HTR-8/SVneo (cell line): ENCODE measurements at regions not wholly inside any gene's neighbourhood (a gene's known extent, or its start where the extent isn't known, plus 50 kb on each side); places are given as distances from the start of the nearest gene placed in this dataset.

ENCODE experiments used
- DNase-seq: peaks from one replicate; pipeline ENCODE4 v3.0.0; 2011; ENCODE audit warnings: low spot score, mixed read lengths; ENCODE audit not compliant: insufficient read length
- FAIRE-seq: peaks from 2 replicates; lab custom pipeline; 2011; peaks lifted over from hg19 to GRCh38; lab: Jason Lieb, UNC

DNA sequence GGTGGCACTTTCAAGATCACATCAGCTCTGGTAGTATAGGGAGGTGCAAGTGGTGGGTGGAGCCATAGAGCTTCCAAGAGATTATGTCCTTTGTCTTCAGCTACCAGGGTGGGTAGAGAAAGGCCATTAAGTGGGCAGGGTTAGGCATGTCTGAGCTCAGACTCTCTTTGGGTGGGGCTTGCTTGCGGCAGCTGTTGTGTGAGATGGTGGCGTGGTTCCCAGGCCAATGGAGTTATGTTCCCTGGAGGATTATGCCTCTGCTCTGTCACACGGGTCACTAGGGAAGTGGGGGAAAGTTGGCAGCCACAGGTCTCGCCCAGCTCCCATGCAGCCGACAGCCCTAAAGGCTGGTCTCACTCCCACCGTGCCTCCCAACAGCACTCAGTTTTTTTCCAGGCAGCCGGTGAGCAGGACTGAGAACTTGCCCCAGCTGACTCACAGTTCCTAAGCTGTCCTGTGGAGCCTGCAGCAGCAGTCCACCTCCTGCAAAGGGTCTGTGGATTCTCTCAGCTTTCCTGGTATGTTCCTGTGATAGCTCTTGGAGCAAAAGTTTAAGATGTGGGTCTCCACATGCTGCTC lies 459.0 kb downstream of the SH2D4B start:
- DNase-seq (no peak), FAIRE-seq (no peak)

GRCh38 chr10:81000781-81001180 lies 463.1 kb downstream of the SH2D4B start:
- FAIRE-seq (no peak), DNase-seq (no peak)

DNA sequence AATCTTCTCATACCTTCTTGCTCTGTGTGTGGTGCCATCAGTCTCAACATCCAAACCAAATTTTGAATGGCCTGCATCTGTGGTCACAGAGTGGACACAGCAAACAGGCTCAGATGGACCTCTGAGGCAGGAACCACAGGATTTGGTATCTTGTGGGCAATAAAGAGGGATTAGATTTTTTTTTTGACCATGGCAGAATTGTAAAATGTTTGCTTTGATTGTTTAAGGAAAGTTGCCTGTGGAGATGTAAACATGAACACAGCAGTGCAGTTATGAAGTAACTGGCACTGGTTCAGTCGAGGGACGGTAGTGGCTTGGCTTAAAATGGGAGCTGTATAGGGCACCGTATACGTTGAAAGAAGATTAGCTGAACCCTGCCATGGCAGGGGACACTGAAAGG lies 464.7 kb downstream of the SH2D4B start:
- FAIRE-seq (no peak), DNase-seq (no peak)

DNA sequence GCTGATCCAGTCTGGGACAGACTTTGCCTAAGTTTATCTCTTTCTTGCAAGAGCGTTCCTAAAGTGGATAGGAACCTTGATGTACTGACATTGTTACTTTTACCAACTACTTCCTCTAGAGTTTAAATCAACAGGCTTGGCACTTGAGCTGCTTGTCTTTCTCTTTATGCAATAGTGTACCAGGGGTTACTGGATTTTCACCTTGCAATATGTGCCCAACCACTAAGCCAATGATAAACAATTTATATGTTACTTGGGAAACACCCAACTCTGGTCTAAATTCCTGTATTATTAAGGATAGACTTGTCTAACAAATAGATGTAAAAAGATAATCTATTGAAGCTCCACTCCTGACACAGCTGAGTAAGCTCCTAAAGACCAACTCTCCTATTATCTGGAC lies 470.2 kb downstream of the SH2D4B start:
- DNase-seq = no peak
- no peak for FAIRE-seq

DNA sequence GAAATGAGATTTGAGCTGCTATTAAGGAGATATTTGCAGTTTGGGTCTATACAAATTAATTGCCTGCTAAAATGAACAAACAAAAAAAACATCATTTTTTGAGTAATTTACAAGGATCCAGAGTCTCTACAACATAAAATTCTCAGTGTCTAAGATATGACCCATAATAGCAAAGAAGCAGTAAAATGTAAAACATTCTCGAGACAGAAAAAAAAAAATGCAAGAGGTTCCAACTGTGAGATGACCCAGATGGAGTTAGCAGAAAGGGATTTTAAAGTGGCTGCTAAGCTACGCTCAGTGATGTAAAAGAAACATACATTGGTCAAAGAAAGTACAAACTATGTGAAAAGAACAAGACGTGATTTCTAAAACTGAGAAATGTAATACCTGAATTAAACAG lies 471.0 kb downstream of the SH2D4B start:
- no peak for DNase-seq
- FAIRE-seq = no peak

GRCh38 chr10:81009296-81009695 lies 471.6 kb downstream of the SH2D4B start:
- FAIRE-seq = no peak
- DNase-seq = no peak

- FAIRE-seq = no peak
- no peak for DNase-seq
Measured at GRCh38 chr10:81013771-81014170, 476.1 kb downstream of the SH2D4B start.

DNA sequence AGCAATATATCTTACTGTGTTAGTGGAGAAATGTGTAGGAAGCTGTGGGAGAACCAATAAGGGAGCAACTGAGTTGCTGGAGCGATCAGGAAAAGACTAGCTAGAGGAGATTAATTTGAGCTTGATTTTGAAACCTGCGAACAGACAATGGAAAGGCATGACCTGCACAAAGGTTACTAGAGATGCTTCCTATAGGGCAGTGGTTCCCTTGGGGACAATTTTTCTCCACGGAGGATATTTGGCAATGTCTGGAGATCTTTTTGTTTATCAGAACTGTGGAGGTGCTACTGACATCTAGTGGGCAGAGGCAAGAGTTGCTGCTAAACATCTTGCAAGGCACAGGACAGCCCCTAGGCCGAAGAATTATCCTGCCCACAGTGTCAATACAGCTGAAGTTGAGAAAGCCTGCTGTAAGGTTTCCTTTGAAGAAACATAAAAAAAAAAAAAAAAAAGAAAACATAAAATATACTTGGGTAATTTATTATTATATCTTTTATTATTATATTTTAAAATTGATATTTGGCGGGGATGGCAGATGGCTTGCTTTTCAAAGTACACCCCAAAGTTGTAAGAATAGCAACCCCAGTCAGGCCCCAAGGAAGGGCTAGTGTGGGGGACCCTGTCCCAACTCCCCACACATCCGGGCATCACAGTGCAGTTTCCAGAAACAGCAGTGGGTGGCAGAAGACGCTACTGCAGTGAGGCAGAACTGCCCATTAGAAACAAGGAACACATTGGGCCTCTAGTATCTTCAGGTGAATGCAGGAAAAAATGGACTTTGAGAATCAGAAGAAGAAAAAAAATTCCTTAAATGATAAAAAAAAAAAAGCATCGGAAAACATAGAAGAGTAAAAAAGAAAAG lies 481.6 kb downstream of the SH2D4B start:
- peak; percentile 5 for DNase-seq
- FAIRE-seq = no peak

DNA sequence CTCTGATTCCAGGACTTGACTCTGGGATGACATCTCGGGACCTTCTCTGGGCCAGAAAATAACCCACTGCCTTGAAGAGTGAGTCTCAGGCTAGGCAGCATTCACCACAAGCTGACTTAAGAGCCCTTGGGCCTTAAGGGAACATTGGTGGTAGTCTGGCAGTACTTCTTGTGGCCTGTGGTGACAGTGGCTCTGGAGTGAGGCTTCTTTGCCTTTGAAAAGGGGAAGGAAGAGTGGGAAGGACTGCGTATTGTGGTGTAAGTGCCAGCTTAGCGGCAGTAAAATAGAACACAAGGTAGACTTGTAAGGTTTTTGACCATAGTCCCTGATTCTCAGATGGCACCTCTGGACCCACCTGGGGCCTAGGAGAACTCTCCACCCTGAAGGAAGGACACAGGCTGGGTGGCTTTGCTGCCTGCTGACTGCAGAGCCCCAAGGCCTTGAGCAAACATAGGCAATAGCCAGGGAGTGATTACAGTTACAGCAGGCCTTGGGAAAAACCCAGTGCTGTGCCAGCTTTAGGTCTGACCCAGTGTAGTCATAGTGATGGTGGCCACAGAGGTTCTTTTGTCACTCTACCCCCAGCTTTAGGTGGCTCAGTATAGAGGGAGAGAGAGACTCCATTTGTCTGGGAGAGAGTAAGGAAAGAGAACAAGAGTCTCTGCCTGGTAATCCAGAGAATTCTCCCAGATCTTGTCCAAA lies 483.9 kb downstream of the SH2D4B start:
- no peak for DNase-seq
- no peak for FAIRE-seq

DNA sequence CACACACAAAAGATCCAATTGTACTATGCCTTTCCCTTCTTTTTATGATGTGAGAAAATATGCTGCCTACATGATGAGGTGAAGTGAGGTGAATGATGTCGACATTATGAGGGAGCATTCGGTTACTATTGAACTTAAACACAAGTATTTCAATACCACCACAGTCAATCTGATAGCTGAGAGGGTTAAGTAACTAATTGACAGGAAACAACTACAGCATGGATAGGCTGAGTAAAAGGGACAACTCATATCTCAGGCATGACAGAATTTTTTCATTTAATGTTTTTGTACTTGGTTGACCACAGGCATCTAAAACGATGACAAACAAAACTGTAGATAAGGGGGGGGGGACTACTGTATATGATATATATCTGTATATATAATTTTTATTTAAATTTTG lies 488.9 kb downstream of the SH2D4B start:
- DNase-seq (no peak), FAIRE-seq (no peak)

- FAIRE-seq (no peak), DNase-seq (no peak)
Measured at GRCh38 chr10:81027223-81027622, 489.5 kb downstream of the SH2D4B start.

GRCh38 chr10:81027706-81028105 lies 490.0 kb downstream of the SH2D4B start:
- DNase-seq (no peak), FAIRE-seq (no peak)

DNA sequence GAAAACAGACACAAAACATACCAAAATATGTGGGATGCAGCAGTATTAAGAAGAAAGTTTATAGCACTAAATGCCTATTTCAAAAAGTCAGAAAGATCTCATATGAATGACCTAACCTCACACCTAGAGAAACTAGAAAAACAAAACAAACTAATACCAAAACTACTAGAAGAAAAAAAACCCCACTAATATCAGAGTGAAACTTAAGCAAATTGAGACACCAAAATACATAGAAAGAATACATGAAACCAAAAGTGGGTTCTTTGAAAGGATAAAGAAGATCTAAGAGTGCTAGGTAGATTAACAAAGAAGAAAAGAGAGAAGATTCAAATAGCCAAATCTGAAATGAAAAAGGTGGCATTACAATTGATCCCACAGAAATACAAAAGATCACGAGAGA lies 494.1 kb downstream of the SH2D4B start:
- FAIRE-seq = no peak

DNA sequence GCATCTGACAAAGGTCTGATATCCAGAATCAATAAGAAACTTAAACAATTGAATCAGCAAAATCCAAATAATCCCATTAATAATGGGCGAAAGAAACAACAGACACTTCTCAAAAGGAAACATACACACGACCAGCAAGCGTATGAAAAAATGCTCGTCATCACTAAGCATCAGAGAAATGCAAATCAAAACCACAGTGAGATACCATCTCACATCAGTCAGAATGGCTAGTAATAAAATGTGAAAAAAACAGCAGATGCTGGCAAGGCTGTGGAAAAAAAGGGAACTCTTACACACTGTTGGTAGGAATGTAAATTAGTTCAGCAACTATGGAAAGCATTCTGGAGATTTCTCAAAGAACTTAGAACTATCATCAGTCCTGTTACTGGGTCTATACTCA lies 496.7 kb downstream of the SH2D4B start:
- FAIRE-seq = no peak
- DNase-seq = no peak

More for the DNA sequence above, 494.1 kb downstream of the SH2D4B start:
- no peak for DNase-seq

DNA sequence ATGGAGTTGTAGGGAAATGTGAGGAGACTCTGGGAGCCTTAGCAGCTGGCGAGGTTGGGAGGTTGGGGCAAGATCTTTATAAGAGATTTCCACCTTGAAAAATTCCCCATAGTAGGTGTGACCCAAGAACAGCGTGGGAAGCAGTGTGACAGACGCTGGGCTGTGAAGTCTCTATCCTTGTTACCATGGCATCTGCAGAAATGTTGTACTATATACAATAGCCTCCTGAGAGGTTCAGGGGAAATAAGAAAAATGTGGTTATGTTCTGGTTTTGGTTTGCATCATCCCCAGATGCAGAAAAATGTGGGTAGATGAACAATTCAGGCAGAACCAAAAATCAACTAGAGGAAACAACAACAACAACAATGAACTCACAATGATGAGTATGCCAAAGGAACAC lies 498.6 kb downstream of the SH2D4B start:
- DNase-seq (no peak), FAIRE-seq (no peak)

DNA sequence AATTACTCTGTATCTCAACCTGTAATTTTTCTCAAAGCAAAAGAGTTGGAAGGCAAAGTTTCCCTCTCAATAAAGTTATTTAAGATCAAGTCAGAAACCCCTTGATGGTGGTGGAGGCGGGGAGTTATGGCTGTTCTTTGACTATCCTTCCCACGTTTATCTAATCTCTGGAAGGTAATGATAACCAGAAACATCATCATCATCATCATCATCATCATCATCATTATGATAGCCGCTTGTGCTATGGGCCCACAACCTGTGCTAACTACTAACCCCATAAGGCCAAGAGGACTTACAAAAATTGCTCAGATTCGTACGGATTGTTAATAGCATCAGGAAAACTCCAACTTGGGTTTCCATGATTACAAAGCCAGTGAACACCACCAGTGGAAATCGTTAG lies 502.3 kb downstream of the SH2D4B start:
- FAIRE-seq (no peak), DNase-seq (no peak)

DNA sequence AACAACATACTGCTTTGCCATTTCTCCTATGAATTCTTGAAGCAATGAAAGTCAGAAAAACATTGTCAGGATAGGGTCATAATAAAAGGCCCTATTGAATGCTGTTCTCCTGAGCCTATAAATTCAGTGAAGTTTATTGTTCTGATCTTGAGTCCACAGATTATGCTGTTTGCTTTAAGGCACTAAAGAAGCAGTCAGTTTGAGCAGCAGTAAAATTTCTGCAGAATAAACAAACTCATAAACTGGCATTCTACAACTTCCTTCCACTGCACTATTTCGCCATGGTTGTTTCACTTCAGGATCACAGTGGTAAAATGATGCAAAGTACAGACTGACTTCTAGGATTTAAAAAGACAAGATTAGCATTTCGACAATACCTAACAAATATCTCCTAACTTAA lies 503.2 kb downstream of the SH2D4B start:
- no peak for FAIRE-seq
- DNase-seq = no peak

DNA sequence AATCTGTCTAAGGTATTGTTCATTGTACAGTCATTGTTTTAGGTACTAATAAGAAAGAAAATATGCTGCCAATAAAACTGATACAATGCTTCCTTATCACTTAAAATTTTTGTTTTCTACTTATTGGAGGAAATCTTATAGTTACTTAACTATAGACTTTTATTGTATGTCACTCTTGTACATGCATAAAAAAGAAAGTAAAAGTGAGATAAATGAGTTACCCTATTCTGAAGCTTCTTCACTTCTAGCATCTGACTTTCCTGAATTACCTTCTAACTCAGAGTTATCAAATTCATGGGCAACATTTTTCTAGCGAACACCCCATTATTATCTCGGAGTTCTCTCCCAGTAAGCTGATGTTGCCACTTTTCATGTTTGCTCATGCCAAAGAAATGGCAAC lies 504.9 kb downstream of the SH2D4B start:
- DNase-seq = no peak
- FAIRE-seq = no peak

DNA sequence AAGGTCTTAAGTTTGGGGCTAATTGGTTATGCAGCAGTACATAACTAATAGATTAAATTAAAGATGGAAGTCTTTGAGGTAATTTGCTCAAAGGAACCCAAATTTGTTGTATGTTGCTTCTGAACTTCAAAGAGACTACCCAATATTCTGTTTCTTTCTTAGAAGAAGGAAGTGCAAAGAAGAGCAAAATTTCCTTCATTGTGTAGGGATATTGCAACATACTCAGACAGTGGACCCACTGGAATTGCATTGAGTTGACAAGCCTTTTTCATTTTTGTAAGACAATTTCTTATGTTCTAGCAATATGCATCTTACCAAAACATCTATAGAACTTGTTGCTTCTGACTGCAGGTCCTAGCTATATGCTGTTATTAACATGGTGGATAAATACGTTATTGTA lies 527.8 kb downstream of the SH2D4B start:
- DNase-seq (no peak), FAIRE-seq (no peak)

GRCh38 chr10:81068460-81068859 lies 530.8 kb downstream of the SH2D4B start:
- no peak for FAIRE-seq

DNA sequence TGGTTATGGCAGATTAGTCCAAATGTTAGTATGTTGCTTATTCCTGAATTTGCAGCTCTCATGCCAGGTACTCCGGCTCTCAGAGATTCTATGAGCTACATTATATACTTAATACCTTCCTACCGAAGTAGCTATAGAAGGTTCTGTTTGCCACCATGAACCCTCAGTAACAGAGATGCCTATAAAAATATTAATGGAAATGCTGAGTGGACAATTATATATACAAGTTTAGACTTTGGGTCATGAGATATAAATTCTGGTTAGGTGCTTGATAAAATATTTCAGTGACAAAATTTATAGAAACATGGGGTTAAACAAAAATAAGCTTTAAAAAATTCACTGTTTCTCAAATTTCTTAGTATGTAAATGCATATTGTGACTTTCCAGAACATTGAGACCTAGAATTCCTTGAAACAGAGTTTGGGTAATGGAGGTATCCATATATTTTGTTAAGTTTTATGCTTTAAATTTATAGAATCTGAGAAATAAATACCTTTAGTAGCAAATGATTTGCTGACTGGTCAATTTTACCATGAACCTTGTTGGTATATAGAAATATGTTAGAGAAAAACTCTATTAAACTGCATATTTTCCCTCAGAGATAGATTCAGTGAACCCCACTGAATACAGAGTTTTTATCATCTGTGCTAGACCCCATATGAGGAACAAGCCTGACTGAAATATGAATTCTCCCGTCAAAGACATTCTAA lies 533.5 kb downstream of the SH2D4B start:
- FAIRE-seq (no peak), DNase-seq (no peak)

More at GRCh38 chr10:81068460-81068859, 530.8 kb downstream of the SH2D4B start:
- DNase-seq = no peak
